Endothelial cell of umbilical vein (primary cell): ENCODE measurements at regions not wholly inside any gene's neighbourhood (a gene's known extent, or its start where the extent isn't known, plus 50 kb on each side); places are given as distances from the start of the nearest gene placed in this dataset.

Source experiments
- CTCF ChIP-seq, 2 donors: IDR thresholded peaks; 1 replicate in 1 of 2; 2 replicates in 1 of 2; pipeline ENCODE4 v1.5.1; 2011; ENCODE audit warnings: low read length in 2 of 2, mild to moderate bottlenecking in 2 of 2, moderate library complexity in 2 of 2, control low read depth in 1 of 2, inconsistent platforms in 1 of 2, low read depth in 1 of 2; ENCODE audit not compliant: insufficient read depth in 1 of 2; ENCODE audit errors: extremely low read depth in 1 of 2
- EZH2 ChIP-seq: IDR thresholded peaks from 2 replicates; pipeline ENCODE4 v1.6.1; 2012; ENCODE audit warnings: borderline replicate concordance, low read depth, mild to moderate bottlenecking, moderate library complexity, low read length, inconsistent platforms; ENCODE audit not compliant: severe bottlenecking
- FOS ChIP-seq: IDR thresholded peaks from 2 replicates; pipeline ENCODE4 v1.6.1; 2011; ENCODE audit warnings: mild to moderate bottlenecking, low read length, moderate library complexity, borderline replicate concordance; ENCODE audit not compliant: insufficient read depth
- GATA2 ChIP-seq: IDR thresholded peaks from 2 replicates; pipeline ENCODE4 v1.7.0; 2011; ENCODE audit warnings: low read depth, mild to moderate bottlenecking, moderate library complexity, mixed read lengths, low read length; ENCODE audit not compliant: insufficient read length, insufficient read depth
- JUN ChIP-seq: IDR thresholded peaks from 2 replicates; pipeline ENCODE4 v1.6.1; 2011; ENCODE audit warnings: borderline replicate concordance, low read depth; ENCODE audit not compliant: insufficient read length, insufficient read depth
- MAX ChIP-seq: IDR thresholded peaks from 2 replicates; pipeline ENCODE4 v1.6.1; 2011; ENCODE audit not compliant: insufficient read depth, insufficient read length
- POLR2A ChIP-seq: IDR thresholded peaks from 2 replicates; pipeline ENCODE4 v1.6.1; 2012; ENCODE audit warnings: low read depth, mild to moderate bottlenecking, control low read depth, low read length
- POLR2AphosphoS5 ChIP-seq: IDR thresholded peaks from 2 replicates; pipeline ENCODE4 v1.6.1; 2012; ENCODE audit warnings: low read depth, mild to moderate bottlenecking, control low read depth, low read length, moderate library complexity; ENCODE audit not compliant: insufficient read depth

GRCh38 chr4:11079171-11079570 lies 349.5 kb downstream of the HS3ST1 start:
- no peak for TF ChIP-seq CTCF (IDR thresholded peaks at IDR 0.05; ENCODE audit: extremely low read depth in 1 of 2, insufficient read depth in 1 of 2, low read depth in 1 of 2, low read length in 2 of 2)
- TF ChIP-seq EZH2: no peak
- TF ChIP-seq POLR2AphosphoS5: no peak
- no peak for TF ChIP-seq POLR2A
- TF ChIP-seq MAX: no peak
- no peak for TF ChIP-seq FOS
- TF ChIP-seq GATA2: no peak
- no peak for TF ChIP-seq JUN
